ENCODE measurements at regions not wholly inside any gene's neighbourhood (a gene's known extent, or its start where the extent isn't known, plus 50 kb on each side); places are given as distances from the start of the nearest gene placed in this dataset.

DNA sequence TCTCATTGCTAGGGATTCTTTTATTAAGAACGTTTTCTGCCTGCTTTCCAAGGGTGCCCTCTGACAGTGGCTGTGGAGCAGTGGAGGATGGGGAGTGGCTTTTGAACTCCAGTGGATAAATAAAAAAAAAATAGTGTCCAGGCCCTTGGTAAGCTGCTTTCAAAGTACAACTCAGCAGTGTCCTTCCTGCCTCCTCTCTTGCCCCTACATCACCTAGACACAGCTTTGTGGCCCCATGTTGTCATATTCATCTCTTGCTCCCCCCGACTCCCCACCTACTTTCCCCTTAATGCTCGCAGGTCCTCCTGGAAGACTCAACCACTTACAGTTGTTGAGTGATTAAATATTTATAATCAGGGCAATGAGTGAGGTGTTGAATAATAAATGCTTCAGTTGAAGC, 880.9 kb downstream of the BCL11B start:
- H3K4me3 ChIP-seq (ENCODE audit: control insufficient read depth, low read depth, low read length): no peak overlapping the region
- DNase-seq (ENCODE audit: low read depth): no peak
- TF ChIP-seq CTCF (conservative IDR thresholded peaks at IDR 0.05; ENCODE audit: control insufficient read depth, insufficient read depth, low read depth, low read length): no peak

- no peak for TF ChIP-seq CTCF (conservative IDR thresholded peaks at IDR 0.05; ENCODE audit: control insufficient read depth, insufficient read depth, low read depth, low read length)
- DNase-seq (ENCODE audit: low read depth): no peak
- no peak overlapping the region for H3K4me3 ChIP-seq (ENCODE audit: control insufficient read depth, low read depth, low read length)
Observed at GRCh38 chr14:98393527-98393926, 878.5 kb downstream of the BCL11B start.

DNA sequence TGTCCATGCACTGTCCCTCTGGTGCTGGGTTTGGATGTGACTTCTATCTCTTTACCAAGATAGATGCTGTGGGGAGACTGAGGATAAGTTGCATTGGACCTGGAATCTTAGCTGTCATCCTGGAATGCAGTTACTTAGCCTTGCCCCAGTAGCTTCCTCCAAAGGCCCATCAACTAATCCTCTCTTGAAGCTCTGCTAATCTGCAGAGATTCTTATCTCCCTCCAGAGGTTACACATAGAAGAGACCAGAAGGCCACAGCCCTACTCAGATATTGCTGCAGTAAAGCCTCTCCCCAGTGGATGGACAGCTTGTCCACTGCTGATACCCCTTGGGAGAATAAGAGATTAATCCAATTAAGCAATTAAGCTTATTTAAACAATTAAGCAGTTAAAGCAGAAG, 867.2 kb downstream of the BCL11B start:
- no peak for TF ChIP-seq CTCF (conservative IDR thresholded peaks at IDR 0.05; ENCODE audit: control insufficient read depth, insufficient read depth, low read depth, low read length)
- no peak overlapping the region for H3K4me3 ChIP-seq (ENCODE audit: control insufficient read depth, low read depth, low read length)
- DNase-seq (ENCODE audit: low read depth): no peak

DNA sequence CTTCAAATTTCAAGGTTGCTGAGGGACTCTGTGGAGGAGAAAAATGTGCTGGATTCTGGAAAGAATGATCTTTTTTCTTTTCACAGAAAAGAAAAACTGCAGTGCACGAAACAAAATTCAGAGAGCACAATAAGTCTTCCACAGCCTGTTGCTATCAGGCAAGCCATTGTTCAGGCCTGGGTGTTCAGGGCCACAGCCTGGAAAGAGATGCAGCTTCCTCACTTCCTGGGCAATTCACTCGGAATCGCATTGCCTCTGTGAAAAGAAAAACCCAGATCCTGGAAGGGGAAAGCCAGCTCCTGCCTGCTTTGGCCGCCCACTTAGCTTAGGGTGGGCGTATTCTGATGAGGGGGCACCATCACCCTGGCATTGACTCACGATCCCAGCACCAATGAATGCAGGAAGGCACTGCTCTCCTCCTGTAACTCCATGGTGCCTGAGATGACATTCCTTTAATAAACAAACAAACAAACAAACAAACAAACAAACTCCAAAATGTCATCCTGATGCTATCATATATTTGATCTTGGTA, 863.9 kb downstream of the BCL11B start:
- TF ChIP-seq CTCF (conservative IDR thresholded peaks at IDR 0.05; ENCODE audit: control insufficient read depth, insufficient read depth, low read depth, low read length): no peak
- H3K4me3 ChIP-seq (ENCODE audit: control insufficient read depth, low read depth, low read length): no peak overlapping the region
- DNase-seq (ENCODE audit: low read depth): no peak

DNA sequence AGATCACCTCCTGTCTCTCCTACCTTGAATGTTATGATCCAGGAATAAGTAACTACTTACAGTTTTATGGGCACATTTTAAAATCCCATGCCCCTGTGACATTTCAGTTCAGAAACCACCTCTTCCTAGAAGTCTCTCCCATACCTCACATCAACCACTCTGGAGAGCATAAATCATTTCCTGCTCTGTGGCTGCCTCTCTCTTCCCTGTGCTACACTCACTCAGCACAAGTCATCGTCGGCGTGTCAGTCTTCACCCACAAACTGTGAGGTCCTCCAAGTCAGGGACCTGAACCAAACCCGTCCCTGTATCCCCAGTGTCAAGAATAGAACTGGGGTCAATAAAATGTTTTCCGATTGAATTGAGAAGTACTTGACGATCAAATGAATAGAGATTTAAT, 863.3 kb downstream of the BCL11B start:
- H3K4me3 ChIP-seq (ENCODE audit: control insufficient read depth, low read depth, low read length): no peak overlapping the region
- no peak for TF ChIP-seq CTCF (conservative IDR thresholded peaks at IDR 0.05; ENCODE audit: control insufficient read depth, insufficient read depth, low read depth, low read length)
- DNase-seq (ENCODE audit: low read depth): no peak

GRCh38 chr14:98411154-98411553, 860.8 kb downstream of the BCL11B start:
- DNase-seq (ENCODE audit: low read depth): no peak
- H3K4me3 ChIP-seq (ENCODE audit: control insufficient read depth, low read depth, low read length): no peak overlapping the region
- TF ChIP-seq CTCF (conservative IDR thresholded peaks at IDR 0.05; ENCODE audit: control insufficient read depth, insufficient read depth, low read depth, low read length): no peak

- TF ChIP-seq CTCF (conservative IDR thresholded peaks at IDR 0.05; ENCODE audit: control insufficient read depth, insufficient read depth, low read depth, low read length): no peak
- no peak overlapping the region for H3K4me3 ChIP-seq (ENCODE audit: control insufficient read depth, low read depth, low read length)
- no peak for DNase-seq (ENCODE audit: low read depth)
Observed at GRCh38 chr14:98412431-98412830, 859.6 kb downstream of the BCL11B start.

All from fibroblast of mammary gland (primary cell).